HG02571 (cell line): ENCODE measurements at regions not wholly inside any gene's neighbourhood (a gene's known extent, or its start where the extent isn't known, plus 50 kb on each side); places are given as distances from the start of the nearest gene placed in this dataset.
"Not testable (repeated sequence)": the region's sequence is repeated elsewhere in the genome, so short reads cannot be mapped to it uniquely, and the experiment has no call there.

ENCODE experiments used
- ATAC-seq: cut with Tn5 transposase; IDR thresholded peaks from one replicate; pipeline ENCODE4 v1.9.1; 2021; ENCODE audit warnings: mild to moderate bottlenecking, moderate library complexity; ENCODE audit not compliant: unreplicated experiment

DNA sequence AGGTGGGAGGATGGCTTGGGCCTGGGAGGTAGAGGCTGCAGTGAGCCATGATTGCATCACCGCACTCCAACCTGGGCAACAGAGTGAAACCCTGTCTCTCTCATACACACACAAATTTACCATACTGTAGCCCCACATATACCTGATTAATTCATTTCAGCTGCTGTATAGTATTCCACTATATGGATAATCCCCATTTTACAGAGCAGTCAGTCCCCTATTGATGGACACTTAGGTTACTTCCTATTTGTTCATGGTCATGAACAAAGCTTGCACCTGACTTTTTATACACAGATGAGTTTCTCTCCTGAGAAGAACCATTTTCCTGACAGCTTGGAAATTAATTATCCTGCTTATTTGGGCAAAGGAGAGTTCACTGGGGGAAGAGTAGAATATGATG lies 59.2 kb downstream of the EMX2 start:
- no peak for ATAC-seq

DNA sequence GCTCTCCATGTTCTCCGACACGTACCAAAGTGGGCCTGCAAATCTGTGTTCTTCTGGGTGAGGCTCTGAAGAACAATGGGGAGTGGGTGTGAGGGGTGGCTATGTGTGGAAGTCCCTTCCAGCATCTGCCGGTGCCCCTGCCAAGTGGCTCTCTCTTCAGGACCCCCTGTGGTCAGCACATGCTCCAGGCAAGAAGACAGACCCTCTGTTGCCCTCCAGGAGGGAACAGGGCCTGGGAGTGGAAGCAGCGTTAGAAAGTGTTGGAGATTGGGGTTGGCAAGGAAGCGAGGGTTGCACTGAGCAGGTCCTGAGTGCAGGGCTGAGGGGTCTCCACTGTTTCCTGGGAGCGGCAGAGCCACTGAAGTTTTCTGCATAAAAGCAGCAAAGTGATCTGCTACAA lies 60.5 kb downstream of the EMX2 start:
- no peak for ATAC-seq

DNA sequence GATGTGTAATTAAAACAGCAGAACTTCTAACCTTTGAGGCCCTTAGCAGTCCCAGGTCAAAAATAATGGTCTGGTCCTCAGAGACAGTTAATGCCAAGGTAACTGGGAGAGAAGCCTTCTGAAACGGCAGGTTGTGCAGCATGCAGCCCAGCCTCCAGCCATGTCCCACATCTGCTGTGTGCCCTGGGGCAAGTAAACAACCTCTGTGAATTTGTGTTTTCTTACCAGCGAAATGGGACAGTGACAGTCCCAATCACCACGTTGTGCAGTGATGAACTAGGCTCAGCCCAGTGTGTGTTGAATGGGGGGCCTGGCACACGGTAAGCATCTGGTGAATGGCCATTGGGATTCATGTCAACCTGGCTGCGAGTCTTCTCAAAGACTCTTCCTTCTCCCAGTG lies 61.2 kb downstream of the EMX2 start:
- ATAC-seq, result no peak

DNA sequence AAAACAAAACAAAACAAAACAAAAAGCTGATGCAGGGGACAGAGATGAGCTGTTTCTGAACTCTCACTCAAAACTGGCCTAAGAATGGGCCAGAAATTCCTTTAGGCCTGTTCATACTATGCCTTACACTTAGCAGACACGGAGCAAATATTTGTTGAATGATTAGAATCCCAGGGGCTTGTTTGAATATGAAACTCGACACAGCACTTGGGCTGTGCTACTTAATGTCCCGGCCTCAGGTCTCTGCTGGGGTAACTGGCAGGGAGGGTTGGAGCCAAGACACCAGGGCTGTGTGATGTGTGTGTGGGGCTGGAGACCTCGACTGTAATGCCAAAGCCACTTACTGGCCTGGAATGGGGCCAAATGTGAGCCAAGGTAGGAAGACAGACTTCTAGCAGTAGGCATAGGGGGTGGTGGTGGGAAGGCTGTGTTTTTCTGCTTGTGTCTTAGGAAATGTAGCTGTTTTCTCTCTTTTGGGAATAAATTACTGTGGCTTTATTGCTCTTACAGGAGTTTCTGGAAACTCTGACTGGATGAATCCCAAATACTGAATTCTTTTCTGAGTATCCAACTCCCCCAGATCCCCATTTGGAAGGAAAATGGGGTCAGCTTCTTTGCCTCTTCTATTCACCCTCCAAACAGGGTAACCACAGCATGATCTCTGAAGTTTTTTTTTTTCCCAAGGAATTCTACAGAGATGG lies 66.7 kb downstream of the EMX2 start:
- ATAC-seq, result no peak

DNA sequence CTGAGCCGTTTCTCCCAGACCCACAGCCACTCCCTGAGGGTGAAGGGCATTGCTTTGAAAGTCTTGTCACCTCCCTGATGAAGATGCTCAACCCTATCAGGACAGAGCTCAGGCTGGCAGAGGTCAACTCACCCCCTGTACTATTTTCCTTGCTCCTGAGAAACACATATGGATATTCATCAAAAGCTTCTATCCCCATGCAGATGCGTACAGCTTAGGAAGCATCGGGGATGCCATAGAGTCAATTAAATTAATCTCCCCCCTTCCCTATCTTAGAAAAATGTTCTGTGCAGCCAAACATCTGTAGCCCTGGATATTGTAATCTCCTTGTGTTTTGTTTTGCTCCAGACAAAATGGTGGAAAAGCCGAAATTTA lies 67.2 kb downstream of the EMX2 start:
- ATAC-seq, result no peak

DNA sequence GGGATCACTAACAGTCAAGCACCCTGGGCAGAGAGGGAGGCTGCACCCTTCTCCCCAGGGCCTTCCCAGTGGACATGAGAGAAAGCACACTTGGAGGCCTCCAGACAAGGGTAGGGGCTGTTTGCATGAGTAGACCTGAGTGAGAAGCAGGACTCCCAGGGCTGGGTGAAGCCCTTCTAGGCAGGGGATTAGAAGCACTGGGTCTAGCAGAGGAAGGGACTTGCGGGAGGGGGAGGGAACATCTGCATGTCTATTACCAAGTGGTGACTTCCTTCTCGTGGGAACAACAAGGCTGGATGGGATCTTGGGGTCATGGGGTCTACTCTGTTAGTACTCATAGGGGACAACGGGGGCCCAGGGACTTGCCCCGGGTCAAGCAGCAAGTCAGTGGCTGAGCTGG lies 67.8 kb downstream of the EMX2 start:
- ATAC-seq, result no peak

DNA sequence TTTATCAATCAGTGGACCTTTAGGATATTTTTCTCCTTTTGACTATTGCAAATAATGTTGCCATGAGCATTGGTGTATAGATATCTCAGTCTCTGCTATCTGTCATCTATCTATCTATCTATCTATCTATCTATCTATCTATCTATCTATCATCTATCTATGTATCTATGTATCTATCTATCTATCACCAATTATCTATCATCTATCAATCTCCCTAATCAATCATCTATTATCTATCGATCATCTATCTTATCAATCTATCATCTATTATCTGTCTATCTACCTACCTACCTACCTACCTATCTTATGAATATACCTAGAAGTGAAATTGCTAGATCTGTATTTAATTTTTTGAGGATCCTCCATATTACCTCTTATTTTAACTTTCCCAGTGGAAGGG lies 69.6 kb downstream of the EMX2 start:
- no peak for ATAC-seq

DNA sequence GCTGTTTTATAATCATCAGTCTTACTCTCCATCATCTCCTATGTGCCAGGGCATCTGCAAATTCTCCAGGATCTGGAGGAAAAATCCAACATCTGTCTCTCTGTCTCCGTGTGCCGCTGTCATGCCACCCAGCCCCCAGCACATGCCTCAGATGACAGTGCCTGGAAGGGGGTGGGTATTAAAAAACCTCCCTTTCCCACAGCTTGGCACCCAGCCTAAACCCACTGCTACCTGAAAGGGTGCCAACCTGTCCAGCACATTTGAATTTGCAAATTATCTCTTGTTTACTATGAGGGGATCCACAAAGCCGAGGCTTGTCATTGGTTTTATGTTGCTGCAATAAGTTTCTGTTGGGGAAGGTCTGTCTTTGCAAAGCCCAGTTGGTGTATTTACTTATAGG lies 73.1 kb downstream of the EMX2 start:
- ATAC-seq, result no peak

DNA sequence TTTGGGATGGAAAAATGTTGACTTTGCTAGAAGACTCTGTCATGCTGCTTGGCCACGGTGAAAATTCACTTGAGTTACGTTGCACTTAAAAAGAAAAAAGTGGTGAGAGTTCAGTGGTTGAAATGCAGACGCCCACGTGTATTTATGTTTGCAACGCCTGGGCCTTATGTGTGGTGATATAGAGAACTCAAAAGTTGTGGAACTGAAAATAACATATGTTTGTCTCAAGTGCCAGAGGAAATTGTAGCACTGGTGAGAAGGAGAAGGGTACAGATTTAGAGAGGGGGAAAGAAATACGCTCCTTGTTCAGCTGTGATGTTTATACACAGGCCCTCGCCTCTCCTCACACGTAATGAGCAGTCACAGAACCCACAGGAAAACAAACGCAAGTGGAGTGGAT lies 73.6 kb downstream of the EMX2 start:
- peak; percentile 78 for ATAC-seq

DNA sequence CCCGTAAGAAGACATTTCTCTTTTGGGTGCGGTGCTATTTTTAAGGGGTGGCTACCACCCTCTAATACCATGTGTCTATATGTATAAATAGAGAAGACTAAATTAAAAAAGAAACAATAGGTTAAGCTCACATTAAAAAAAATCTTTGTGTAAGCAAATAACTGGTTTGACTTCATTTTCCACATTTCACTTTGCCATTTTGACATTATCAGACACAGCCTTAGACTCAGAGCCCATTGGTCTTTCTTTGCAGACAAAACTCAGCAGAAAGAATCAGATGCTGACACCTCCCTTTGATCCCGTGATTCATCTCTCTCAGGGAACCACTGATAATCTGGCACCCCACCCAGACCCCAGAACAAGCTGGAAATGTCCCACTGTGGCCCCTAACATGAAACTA lies 74.5 kb downstream of the EMX2 start:
- ATAC-seq, result no peak

DNA sequence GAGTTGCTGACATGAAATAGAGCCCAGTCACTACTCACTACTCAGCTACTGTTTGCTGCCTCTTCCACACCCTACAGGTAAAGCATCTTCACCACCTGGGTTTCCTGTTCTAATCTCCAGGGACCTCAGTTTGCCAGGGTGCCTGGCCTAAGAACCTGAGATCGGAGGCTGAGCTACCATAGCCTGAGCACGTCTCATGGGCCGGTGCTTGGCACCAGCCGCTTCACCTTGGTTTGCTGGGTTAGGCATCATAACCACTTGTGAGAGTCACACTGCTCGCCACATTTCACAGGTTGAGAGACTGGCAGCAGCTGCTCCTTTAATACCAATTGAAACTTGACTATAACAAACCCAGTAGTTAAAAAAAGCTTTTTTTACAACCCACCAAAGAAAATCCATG lies 75.1 kb downstream of the EMX2 start:
- no peak for ATAC-seq

DNA sequence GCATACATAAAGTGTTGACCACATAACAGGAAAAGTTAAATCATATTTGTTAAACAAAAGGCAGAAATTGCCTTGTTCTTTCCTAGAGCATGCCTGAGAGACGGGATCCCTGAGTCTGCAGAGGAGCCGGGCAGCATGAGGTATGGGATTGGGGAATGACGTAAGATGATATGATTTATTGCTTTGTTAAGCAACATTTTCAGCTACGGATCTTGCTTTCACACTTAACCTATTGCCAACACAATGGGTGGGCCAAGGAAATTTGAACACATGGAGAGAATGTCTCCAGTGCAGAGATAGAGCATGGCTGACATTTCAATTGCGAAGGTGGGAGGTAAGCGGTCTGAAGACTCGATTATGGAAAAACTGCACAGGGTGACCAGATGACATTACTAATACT lies 76.7 kb downstream of the EMX2 start:
- no peak for ATAC-seq

DNA sequence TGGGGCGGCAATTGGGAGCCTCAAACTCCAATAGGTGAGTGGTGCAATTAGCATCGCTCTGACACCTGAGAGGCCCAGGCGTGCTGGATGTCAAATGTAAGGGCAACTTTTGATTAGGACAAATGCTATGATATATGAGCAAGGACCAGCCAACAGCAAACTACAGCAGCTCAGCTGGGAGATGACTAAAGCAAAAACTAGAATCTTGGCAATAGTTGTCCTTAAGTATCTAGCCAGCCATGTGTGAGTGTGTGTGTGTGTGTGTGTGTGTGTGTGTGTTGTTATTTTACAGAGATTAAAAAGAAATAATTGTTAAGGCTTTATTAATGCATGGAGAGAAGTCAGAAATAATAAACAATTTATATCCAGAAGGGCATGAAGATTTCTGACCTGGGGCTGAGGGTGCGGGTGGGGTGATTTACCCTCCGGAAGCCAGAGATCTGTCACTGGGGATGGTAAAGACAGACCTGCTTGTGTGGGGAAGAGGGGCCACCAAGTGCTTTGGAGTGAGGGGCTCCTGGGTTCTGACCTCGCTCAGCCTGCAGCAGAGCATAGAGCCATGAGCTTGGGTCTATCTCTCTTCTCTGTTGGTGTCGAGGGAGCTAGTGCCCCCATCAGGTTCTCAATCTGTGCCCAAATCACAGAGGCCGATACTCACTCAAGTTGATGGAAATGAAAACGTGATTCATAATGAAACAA lies 77.3 kb downstream of the EMX2 start:
- no peak for ATAC-seq

DNA sequence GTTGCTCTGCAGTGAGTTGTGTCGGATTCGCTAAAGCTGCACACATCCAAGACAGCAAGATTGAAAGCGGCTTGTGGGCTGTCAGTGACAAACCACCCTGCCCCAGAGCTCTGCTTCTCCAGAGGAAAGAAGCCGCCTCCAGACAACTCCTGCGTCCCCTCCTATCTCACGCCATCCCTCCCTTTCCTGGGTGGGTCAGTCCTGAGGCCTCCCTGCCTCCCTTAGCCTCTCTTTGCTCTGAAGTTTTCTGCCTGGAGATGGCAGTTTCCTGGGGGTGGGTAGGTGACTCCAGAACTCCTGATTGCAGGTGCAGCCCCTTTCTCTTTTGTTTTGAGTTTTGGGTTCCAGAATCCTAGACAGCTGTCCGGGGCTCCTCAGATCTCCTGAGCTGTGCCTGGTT lies 78.7 kb downstream of the EMX2 start:
- no peak for ATAC-seq

DNA sequence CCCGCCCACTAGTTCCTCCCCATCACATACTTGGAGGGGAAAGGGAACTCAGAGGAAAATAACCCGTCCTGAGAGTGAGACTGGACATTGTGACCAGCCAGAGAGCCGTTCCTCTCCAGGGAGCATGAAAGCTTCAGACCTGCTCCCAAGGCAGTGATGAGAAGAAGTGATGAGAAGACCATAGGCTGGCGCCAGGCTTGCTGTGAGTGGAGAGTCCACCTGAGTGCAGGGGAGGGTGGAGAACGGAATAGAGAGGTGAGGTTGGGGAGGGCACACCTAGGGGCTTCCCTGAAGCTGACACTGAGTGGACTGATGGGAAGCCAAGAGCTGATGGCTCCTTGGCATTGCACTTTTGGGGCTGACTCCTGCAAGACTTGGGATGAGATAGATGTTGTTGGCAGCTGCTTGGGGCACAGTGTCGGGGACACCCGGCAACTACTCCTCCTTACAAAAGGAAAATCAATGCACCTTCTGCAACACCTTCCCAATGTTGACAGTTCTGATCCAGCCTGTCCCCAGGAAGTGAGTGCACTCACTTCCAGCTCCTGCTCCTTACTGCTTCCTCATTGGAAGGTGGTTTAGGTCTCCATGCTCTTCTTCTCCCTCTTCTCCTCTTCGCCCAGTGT lies 79.4 kb downstream of the EMX2 start:
- ATAC-seq, result no peak

DNA sequence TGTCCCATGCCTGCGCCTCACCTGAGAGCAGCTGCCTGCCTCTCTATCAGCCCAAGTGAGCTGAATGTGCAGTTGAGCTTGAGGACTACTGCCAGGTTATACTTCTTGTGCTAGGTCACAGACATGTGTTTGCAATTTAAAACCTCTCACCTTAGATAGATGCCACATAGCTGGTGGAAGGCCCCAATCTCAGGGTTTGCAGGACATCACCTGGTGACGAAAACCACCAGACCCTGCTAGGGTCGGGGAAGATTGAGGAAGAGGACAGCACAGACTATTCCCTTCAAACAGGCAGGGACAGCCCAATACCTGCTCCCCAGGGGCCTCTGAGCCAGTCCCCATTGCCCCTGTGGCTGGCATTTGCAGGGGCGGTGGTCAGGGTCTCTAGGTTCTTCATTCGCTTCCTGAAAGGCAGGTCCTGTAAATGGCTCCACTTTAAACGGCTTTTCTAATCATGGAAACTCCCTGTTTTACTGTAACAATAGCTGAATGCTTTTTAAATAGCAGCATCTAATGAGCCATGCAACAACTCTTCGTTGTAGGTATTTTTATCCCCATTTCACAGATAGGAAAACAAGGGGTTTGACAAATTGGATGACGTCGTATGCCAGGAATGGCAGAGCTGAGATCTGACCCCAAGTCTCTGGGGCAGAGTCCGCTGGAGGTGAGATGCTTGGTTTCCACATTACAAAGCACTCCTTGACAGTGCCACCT lies 80.1 kb downstream of the EMX2 start:
- ATAC-seq, result no peak

DNA sequence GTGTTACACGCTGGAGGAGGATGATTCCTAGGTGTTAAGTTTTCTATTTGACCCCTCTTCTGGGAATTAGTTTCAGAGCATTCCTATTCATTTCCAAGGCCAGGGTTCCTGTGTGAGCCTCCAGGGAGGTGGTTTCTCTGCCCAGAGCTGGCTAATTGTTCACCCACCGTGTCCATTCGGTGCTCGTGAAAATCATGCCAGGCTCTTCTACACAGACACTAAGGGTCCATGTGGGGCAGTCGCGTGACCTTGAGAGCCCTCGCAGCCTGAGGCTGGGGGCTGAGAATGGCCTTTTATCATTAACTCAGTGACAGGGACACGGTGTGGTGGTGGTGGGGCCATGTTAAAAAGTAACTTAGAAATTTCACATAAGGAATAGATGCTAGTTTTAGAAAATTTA lies 83.7 kb downstream of the EMX2 start:
- no peak for ATAC-seq

DNA sequence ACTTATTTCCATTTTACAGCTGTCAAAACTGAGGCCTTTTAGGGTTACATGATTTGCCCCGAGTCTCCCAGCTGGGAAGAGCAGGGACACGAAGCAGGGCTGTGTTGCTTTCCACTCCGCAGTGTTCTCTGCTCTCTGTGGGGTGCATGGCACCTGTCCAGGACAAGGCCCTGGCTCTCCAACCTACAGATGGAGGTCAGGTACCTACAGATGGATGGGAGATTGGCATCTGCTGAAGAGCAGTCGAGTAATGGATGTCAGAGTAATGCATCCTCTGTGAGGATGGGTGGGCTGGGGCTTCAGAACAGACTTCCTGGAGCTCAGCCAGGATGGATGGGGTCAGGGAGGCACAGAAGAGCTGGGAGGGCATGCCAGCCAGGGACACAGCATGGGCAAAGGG lies 85.0 kb downstream of the EMX2 start:
- ATAC-seq, result no peak

DNA sequence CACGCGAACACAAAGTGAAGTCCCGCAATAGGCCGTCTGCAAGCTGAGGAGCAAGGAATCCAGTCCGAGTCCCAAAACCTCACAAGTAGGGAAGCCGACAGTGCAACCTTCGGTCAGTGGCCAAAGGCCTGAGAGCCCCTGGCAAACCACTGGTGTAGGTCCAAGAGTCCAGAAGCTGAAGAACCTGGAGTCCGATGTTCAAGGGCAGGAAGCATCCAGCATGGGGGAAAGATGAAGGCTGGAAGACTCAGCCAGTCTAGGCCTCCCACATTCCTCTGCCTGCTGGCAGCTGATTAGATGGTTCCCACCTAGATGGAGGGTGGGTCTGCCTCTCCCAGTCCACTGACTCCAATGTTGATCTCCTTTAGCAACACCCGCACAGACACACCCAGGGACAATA lies 87.2 kb downstream of the EMX2 start:
- ATAC-seq, result not testable (repeated sequence)

DNA sequence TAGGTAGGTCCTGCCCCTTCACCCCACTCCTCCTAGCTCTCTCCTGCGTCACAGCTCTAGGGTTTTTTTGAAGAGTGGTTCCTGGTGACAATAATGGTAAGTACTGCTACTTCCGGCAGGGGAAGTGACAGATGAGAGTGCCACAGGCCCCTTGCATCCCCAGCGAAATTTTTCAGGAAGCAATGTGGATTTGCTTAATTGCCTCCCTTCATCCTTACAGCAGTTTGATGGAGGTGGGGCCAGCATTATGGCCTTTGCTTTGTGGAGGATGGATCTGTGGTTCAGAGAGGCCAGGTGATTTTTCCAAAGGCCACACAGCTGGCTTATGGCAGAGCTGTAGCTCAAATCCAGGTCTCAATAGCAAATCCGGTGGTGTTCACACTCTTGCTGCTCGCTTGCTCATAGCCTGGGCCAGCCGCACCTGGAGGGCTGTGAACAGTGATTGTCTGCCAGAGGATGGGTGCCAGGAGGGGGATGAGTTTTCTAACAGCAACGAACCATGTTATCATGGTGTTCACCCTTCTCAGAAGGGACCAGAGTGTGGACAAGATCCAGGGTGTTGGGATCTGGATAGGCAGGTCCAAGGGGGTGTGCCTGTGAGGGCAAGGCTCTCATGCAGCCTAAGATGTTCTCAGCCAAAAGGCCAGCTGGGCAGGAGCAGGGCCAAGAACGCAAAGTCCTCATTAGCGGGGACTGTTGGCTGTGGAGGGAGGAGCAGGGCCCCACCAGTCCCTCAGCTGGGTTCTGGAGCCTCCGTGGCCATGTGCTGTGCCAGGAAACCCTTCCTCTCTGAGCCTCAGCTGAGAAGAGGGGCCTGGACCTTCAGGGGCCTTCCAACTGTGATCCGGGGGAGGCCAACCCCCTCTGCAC lies 89.0 kb downstream of the EMX2 start:
- no peak for ATAC-seq

DNA sequence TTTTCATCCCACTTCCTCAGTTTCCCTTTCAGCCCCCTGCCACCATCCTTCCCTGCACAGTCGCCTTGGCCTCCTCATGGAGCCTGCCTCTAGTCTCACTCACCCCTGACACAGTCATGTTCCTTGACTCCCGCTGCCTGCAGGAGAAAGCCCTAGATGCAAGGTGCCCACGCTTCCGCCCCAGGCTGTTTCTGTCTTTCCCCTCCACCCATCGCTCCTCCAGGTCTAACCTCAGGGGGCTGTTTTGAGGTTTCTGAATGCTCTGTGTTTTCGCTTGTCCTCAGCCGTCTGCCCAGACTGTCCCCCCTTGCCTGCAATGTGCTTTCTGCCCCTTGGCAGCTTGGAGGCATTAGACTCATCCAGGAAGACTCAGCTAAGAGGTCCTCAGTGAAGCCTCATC lies 89.9 kb downstream of the EMX2 start:
- ATAC-seq, result no peak
